Neutrophil (primary cell): ENCODE measurements at regions not wholly inside any gene's neighbourhood (a gene's known extent, or its start where the extent isn't known, plus 50 kb on each side); places are given as distances from the start of the nearest gene placed in this dataset.

Experiments
- H3K27ac ChIP-seq: fragments of 200-600 bp; sonication (generic); 2 replicates; pipeline ENCODE4 v1.5.1; 2016; ENCODE audit warnings: mild to moderate bottlenecking, moderate library complexity
- H3K27me3 ChIP-seq: fragments of 200-600 bp; sonication (generic); 2 replicates; pipeline ENCODE4 v1.6.0; 2016; ENCODE audit warnings: mild to moderate bottlenecking
- H3K36me3 ChIP-seq: fragments of 200-600 bp; sonication (generic); 2 replicates; pipeline ENCODE4 v1.5.1; 2017
- H3K4me1 ChIP-seq, 2 experiments: fragments of 200-600 bp in 1 of 2; sonication (generic) in 1 of 2; 1 replicate in 1 of 2; 2 replicates in 1 of 2; pipeline versions ENCODE4 v1.5.1 to v1.6.1; 2013 to 2016; ENCODE audit warnings: low read depth in 1 of 2, low read length in 1 of 2, mild to moderate bottlenecking in 1 of 2, moderate library complexity in 1 of 2; ENCODE audit not compliant: control insufficient read depth in 1 of 2, insufficient read depth in 1 of 2
- H3K4me3 ChIP-seq, 2 experiments: fragments of 200-600 bp in 1 of 2; sonication (generic) in 1 of 2; 1 replicate in 1 of 2; 2 replicates in 1 of 2; pipeline ENCODE4 v1.5.1; 2013 to 2016; ENCODE audit warnings: low read depth in 1 of 2, low read length in 1 of 2, mild to moderate bottlenecking in 1 of 2, moderate library complexity in 1 of 2
- H3K9me3 ChIP-seq: fragments of 200-600 bp; sonication (generic); 2 replicates; pipeline ENCODE4 v1.5.1; 2016
- TF ChIP-seq, protein P1 (sequence below): fragments of 200-600 bp; sonication (generic); IDR thresholded peaks from 2 replicates; pipeline ENCODE4 v1.5.1; 2016; ENCODE audit warnings: antibody characterized with exemption

DNA sequence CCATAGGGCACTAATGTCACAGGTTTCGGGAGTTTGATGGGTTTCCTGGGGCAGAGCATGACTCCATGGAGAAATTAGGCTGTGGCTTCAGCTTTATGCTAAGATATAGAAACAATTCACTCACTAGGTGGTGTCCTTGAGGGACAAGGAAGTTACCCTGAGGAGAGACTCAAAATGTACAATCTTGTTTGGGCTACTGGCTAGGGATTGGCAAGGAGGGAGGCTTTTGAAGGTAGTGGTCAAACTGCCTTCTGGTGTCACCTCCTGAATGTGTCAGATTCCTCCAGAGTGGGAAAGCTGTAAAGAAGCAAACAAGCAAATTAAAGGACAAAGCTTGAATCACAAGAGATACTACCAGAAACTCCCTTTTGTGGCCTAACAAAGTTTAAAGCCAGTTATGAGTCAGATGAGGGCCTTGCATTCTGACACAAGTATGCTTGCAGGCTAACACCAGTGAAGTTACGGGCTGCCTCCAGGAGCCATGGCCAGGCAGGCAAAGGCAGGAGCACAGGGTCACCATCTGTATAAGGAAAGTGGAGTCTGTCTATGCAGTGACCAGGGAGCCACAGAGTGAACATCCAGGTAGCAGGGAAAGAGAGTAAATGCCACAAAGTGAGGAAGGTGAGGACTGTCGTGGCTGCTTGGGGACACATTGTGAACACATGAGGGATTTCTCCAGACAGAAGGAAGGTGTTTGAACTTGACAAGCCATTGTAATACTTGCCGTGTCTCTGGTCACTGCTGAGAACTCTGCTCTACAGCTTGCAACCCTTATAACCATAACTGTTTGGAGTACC, 107.7 kb upstream of the DTNBP1 start:
- no peak overlapping the region for H3K4me3 ChIP-seq
- no peaks in the 10 kb centered on the region for H3K36me3 ChIP-seq
- no peak overlapping the region for H3K27ac ChIP-seq
- no peaks in the 10 kb centered on the region for H3K9me3 ChIP-seq
- TF ChIP-seq, protein P1, sequence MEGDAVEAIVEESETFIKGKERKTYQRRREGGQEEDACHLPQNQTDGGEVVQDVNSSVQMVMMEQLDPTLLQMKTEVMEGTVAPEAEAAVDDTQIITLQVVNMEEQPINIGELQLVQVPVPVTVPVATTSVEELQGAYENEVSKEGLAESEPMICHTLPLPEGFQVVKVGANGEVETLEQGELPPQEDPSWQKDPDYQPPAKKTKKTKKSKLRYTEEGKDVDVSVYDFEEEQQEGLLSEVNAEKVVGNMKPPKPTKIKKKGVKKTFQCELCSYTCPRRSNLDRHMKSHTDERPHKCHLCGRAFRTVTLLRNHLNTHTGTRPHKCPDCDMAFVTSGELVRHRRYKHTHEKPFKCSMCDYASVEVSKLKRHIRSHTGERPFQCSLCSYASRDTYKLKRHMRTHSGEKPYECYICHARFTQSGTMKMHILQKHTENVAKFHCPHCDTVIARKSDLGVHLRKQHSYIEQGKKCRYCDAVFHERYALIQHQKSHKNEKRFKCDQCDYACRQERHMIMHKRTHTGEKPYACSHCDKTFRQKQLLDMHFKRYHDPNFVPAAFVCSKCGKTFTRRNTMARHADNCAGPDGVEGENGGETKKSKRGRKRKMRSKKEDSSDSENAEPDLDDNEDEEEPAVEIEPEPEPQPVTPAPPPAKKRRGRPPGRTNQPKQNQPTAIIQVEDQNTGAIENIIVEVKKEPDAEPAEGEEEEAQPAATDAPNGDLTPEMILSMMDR = no peak
- no peaks in the 10 kb centered on the region for H3K27me3 ChIP-seq
- no peaks in the 10 kb centered on the region for H3K4me1 ChIP-seq

DNA sequence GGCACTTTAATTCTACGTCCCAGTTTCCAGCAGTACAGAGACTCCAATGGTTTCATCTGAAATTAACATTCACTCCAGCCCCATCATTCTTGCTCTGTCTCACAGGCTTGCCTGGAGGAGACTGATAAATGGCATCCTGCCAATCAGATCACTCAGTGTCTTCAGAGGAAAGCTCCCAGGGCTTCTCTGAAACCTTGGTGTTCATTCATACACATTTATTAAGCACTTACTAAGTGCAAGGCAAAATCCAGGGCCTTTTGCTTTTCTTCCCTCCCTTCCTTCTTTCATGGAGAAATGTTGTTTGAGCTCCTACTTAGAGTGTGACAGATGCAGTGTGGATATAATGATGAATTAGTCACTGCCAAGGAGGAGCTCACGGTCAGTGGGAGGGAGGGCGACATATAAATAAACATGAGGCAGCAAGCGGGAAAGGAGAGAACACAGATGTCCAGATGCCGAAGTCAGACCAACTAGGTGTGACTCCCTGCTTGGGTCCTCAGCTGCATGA, 106.7 kb upstream of the DTNBP1 start:
- H3K9me3 ChIP-seq = no peaks in the 10 kb centered on the region
- H3K4me3 ChIP-seq = no peak overlapping the region
- H3K4me1 ChIP-seq = no peaks in the 10 kb centered on the region
- H3K27me3 ChIP-seq = no peaks in the 10 kb centered on the region
- H3K36me3 ChIP-seq = no peaks in the 10 kb centered on the region
- TF ChIP-seq, protein P1 = no peak
- no peak overlapping the region for H3K27ac ChIP-seq

DNA sequence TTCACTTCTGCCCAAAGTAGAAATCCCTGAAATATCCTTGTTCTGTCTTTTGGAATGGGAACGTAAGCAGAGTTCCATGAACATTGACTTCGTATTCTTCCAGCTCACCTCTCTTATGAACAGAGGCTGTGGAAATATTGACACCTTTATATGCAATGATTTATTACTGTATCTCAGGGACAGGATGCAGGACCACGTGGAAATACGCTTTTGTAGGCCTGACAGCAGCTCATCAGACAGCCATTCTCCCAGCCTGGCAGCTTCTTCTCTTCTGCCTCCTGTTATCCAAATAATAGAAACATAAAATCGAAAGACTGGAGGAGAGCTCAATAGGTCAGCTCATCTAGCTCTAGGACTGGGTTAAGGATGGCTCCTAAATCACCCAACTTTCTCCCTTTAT, 106.2 kb upstream of the DTNBP1 start:
- H3K27me3 ChIP-seq = no peaks in the 10 kb centered on the region
- TF ChIP-seq, protein P1 = no peak
- no peak overlapping the region for H3K4me3 ChIP-seq
- no peaks in the 10 kb centered on the region for H3K4me1 ChIP-seq
- no peak overlapping the region for H3K27ac ChIP-seq
- H3K36me3 ChIP-seq = no peaks in the 10 kb centered on the region
- no peaks in the 10 kb centered on the region for H3K9me3 ChIP-seq

DNA sequence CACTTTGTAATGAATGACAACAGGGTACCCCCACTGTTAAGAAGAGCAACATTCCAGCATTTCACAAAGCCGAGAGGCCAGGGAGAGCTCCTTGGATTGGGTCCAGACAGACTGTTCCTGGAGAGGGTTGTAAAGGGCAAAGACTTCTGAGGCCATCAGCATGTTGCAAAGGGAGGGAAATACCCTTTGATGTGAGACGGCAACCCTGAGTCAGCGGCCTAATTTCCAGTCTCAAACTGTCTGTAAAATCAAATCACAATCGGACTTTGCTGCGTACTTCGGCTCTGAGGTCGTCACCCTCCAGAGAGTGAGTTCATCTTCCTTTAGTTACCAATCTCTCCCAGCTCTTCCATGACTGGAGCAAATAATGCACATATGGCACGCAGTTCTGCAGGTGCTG, 101.0 kb upstream of the DTNBP1 start:
- Histone ChIP-seq H3K36me3 (no peaks in the 10 kb centered on the region), H3K4me1 (no peaks in the 10 kb centered on the region), H3K9me3 (no peaks in the 10 kb centered on the region), H3K27ac (no peak overlapping the region), H3K4me3 (no peak overlapping the region), H3K27me3 (no peaks in the 10 kb centered on the region)
- TF ChIP-seq, protein P1 = no peak

DNA sequence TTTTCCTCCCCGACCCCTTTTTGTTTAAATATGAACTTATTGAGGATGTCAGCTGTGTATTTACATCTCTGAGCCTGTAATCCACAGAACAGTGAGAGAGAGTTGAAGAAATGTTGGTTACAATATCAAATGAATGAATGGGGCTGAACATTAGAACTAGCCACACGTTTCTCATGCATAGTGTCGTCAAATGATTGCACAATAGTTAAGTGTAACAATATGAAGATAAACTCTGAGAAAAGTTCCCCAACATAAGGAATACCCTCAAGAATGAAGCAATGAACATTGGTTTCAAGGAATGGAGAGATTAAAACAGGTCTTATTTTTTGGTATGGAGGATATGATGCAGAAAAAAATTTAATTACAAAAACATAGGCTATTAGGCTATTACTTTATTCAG, 100.5 kb upstream of the DTNBP1 start:
- no peaks in the 10 kb centered on the region for H3K36me3 ChIP-seq
- H3K27ac ChIP-seq = no peak overlapping the region
- no peak overlapping the region for H3K4me3 ChIP-seq
- H3K9me3 ChIP-seq = no peaks in the 10 kb centered on the region
- TF ChIP-seq, protein P1 = no peak
- H3K4me1 ChIP-seq = no peaks in the 10 kb centered on the region
- H3K27me3 ChIP-seq = no peaks in the 10 kb centered on the region
